ENCODE measurements at regions not wholly inside any gene's neighbourhood (a gene's known extent, or its start where the extent isn't known, plus 50 kb on each side); places are given as distances from the start of the nearest gene placed in this dataset.

GRCh38 chr13:18949970-18950369 is 231.7 kb downstream of the TUBA3C start:
- no peak for TF ChIP-seq CTCF (IDR thresholded peaks at IDR 0.05)
- no peak for TF ChIP-seq ZFX (IDR thresholded peaks at IDR 0.05; ENCODE audit: borderline replicate concordance)

Data from 22Rv1 (cell line).